ENCODE measurements at regions not wholly inside any gene's neighbourhood (a gene's known extent, or its start where the extent isn't known, plus 50 kb on each side); places are given as distances from the start of the nearest gene placed in this dataset.

GRCh38 chr7:17706275-17706674 is 234.0 kb downstream of the SNX13 start:
- no peak for TF ChIP-seq TAF1 (IDR thresholded peaks at IDR 0.05; ENCODE audit: low read depth, low read length)
- TF ChIP-seq POLR2A (IDR thresholded peaks at IDR 0.05; ENCODE audit: low read depth, low read length), result no peak
- no peak for TF ChIP-seq POLR2AphosphoS5 (IDR thresholded peaks at IDR 0.05; ENCODE audit: low read depth, low read length)
- TF ChIP-seq PAX5 (IDR thresholded peaks at IDR 0.05; ENCODE audit: insufficient read depth, low read length, severe bottlenecking), result no peak
- no peak for TF ChIP-seq SPI1 (IDR thresholded peaks at IDR 0.05; ENCODE audit: low read depth, low read length)
